ENCODE measurements at regions not wholly inside any gene's neighbourhood (a gene's known extent, or its start where the extent isn't known, plus 50 kb on each side); places are given as distances from the start of the nearest gene placed in this dataset.

- TF ChIP-seq REST (IDR thresholded peaks at IDR 0.05; ENCODE audit: low read depth): no peak
Observed at GRCh38 chr6:167441715-167442206, 116.9 kb downstream of the TTLL2 start (continued).

- no peak for ATAC-seq
- Histone ChIP-seq H3K27ac (ENCODE audit: low read depth, low read length) (no peak overlapping the region), H4K20me1 (ENCODE audit: insufficient read depth) (no peaks in the 10 kb centered on the region), H3K9me2 (ENCODE audit: insufficient read depth) (no peaks in the 10 kb centered on the region), H3K79me2 (ENCODE audit: insufficient read depth, low read length) (no peaks in the 10 kb centered on the region), H3K36me3 (ENCODE audit: control insufficient read depth in 1 of 2, insufficient read depth in 2 of 2, low read length in 2 of 2) (no peaks in the 10 kb centered on the region), H3K4me3 (replicated peaks in 1 of 2; ENCODE audit: low read depth in 1 of 2, low read length in 2 of 2) (no peak overlapping the region), H3K9ac (ENCODE audit: low read length) (no peak overlapping the region), H3K27me3 (ENCODE audit: insufficient read depth, low read length) (peaks cover 19% of the 10 kb centered on the region; the same call in 1 of the 2 replicates), H2AFZ (ENCODE audit: low read depth, low read length, poor library complexity, severe bottlenecking) (no peak overlapping the region), H3K4me1 (ENCODE audit: control insufficient read depth in 1 of 2, insufficient read depth in 2 of 2, low read length in 2 of 2) (no peaks in the 10 kb centered on the region), H3K9me3 (ENCODE audit: control insufficient read depth in 1 of 2, insufficient read depth in 1 of 2, low read depth in 1 of 2, low read length in 2 of 2) (no peaks in the 10 kb centered on the region), H3K4me2 (ENCODE audit: low read length) (no peak overlapping the region)
- ChIA-PET RAD21 (ENCODE audit: low non-redundant PET in 1 of 2, low total read pairs in 2 of 2, uncharacterized antibody in 2 of 2, unreplicated experiment in 2 of 2) (no interaction called here), CTCF (no interaction called here), POLR2A (no interaction called here)
- intact Hi-C loops (cut with micrococcal nuclease): no loop called here
- no peak for TF ChIP-seq ZNF274 (IDR thresholded peaks at IDR 0.05; ENCODE audit: low read depth, low read length)
- no peak for TF ChIP-seq CBX3 (IDR thresholded peaks at IDR 0.05; ENCODE audit: low read depth)
- TF ChIP-seq EGR1 (IDR thresholded peaks at IDR 0.05; ENCODE audit: low read depth): no peak
- no peak for TF ChIP-seq POLR2A (IDR thresholded peaks at IDR 0.05; ENCODE audit: borderline replicate concordance, extremely low read depth, insufficient read depth, insufficient read length)
- TF ChIP-seq FOSL1 (IDR thresholded peaks at IDR 0.05; ENCODE audit: low read depth): no peak
- TF ChIP-seq SRF (IDR thresholded peaks at IDR 0.05; ENCODE audit: low read depth): no peak
- TF ChIP-seq, protein P1, sequence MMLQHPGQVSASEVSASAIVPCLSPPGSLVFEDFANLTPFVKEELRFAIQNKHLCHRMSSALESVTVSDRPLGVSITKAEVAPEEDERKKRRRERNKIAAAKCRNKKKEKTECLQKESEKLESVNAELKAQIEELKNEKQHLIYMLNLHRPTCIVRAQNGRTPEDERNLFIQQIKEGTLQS (IDR thresholded peaks at IDR 0.05): no peak
- no peak for TF ChIP-seq JUND (IDR thresholded peaks at IDR 0.05)
- DNase-seq (ENCODE audit: low read depth, low spot score): no peak
- BruUV-seq (replicated peaks): no TSS peak
Observed at GRCh38 chr6:167442245-167442644, 117.4 kb downstream of the TTLL2 start.

Measured in HCT116 (cell line).